ENCODE measurements at regions not wholly inside any gene's neighbourhood (a gene's known extent, or its start where the extent isn't known, plus 50 kb on each side); places are given as distances from the start of the nearest gene placed in this dataset.

DNA sequence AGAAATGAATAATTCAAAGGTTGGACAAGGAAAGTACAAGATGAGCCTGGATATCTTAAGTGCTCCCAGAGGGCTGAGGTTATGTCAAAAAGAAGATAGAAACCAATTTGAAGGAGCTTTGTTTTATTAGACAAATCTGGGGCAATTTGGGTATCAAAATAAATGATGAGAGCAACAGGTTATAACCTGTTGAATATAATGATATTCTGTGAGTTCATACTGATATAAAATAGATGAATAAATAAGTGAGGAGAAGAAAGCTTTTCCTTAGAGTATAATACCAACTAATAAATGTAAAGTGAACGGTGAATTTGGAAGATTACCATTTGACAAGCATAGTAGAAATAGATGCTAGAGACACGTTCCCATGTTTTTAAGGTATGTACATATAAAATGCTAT lies 544.2 kb upstream of the ANKRD30A start:
- H3K4me3 ChIP-seq = no peak overlapping the region
- no peaks in the 10 kb centered on the region for H3K36me3 ChIP-seq (ENCODE audit: low read depth, missing control alignments)
- H3K9me3 ChIP-seq = no peaks in the 10 kb centered on the region
- no peaks in the 10 kb centered on the region for H3K27me3 ChIP-seq
- intact Hi-C loops (cut with DNase I; ENCODE audit: low total_unique reads) = no loop called here
- H3K4me1 ChIP-seq = no peaks in the 10 kb centered on the region
- TF ChIP-seq POLR2A (IDR thresholded peaks at IDR 0.05) = no peak
- TF ChIP-seq, protein P1, sequence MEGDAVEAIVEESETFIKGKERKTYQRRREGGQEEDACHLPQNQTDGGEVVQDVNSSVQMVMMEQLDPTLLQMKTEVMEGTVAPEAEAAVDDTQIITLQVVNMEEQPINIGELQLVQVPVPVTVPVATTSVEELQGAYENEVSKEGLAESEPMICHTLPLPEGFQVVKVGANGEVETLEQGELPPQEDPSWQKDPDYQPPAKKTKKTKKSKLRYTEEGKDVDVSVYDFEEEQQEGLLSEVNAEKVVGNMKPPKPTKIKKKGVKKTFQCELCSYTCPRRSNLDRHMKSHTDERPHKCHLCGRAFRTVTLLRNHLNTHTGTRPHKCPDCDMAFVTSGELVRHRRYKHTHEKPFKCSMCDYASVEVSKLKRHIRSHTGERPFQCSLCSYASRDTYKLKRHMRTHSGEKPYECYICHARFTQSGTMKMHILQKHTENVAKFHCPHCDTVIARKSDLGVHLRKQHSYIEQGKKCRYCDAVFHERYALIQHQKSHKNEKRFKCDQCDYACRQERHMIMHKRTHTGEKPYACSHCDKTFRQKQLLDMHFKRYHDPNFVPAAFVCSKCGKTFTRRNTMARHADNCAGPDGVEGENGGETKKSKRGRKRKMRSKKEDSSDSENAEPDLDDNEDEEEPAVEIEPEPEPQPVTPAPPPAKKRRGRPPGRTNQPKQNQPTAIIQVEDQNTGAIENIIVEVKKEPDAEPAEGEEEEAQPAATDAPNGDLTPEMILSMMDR (IDR thresholded peaks at IDR 0.05) = no peak
- DNase-seq = no peak
- WGBS, 2 donors = 66 to 68% methylated on average over 2 of the region's 2 CpGs
- H3K27ac ChIP-seq = no peak overlapping the region

DNA sequence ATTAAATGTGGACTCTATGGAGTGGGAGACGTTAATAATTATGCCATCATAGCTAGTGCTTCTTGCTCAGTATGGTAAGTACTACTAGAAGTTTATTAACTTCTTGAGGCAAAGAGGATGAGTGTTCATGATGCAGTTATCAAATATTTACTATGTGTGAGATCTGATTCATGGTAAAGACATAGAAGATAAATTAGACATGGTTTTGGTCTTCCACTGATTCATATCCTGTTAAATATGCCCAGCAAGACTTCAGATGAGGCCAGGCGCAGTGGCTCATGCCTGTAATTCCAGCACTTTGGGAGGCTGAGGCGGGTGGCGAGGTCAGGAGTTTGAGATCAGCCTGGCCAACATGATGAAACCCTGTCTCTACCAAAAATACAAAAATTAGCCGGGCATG lies 547.1 kb upstream of the ANKRD30A start:
- no peaks in the 10 kb centered on the region for H3K9me3 ChIP-seq
- no peaks in the 10 kb centered on the region for H3K27me3 ChIP-seq
- no peaks in the 10 kb centered on the region for H3K36me3 ChIP-seq (ENCODE audit: low read depth, missing control alignments)
- intact Hi-C loops (cut with DNase I; ENCODE audit: low total_unique reads) = no loop called here
- H3K27ac ChIP-seq = no peak overlapping the region
- 88 to 94% methylated on average over 5 of the region's 5 CpGs for WGBS, 2 donors
- H3K4me1 ChIP-seq = no peaks in the 10 kb centered on the region
- no peak overlapping the region for H3K4me3 ChIP-seq
- DNase-seq = no peak
- TF ChIP-seq, protein P1 (IDR thresholded peaks at IDR 0.05) = no peak
- no peak for TF ChIP-seq POLR2A (IDR thresholded peaks at IDR 0.05)

DNA sequence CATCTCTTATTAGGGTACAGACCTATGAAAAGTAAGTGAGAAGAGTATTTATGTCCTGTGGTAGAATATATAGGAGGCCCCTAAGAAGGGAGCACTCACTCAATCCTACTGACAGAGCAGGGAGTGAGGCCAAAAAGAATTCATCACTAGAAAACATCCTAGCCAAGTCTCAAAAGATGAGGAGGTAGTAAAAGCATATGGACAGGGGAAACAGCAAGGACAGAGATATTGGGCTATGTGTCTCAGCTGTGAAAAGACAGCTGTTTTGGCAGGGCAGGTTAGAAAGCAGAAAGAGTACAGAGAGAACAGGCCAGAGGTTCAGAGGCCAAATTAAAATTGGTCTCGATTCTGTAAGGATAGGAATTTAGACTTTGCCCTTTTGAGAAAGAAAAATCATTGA lies 548.3 kb upstream of the ANKRD30A start:
- no peak for DNase-seq
- no peak overlapping the region for H3K27ac ChIP-seq
- no peaks in the 10 kb centered on the region for H3K9me3 ChIP-seq
- 47 to 72% methylated on average over 1 of the region's 1 CpG for WGBS, 2 donors
- no peaks in the 10 kb centered on the region for H3K27me3 ChIP-seq
- no peak overlapping the region for H3K4me3 ChIP-seq
- intact Hi-C loops (cut with DNase I; ENCODE audit: low total_unique reads) = no loop called here
- TF ChIP-seq, protein P1 (IDR thresholded peaks at IDR 0.05) = no peak
- no peak for TF ChIP-seq POLR2A (IDR thresholded peaks at IDR 0.05)
- H3K4me1 ChIP-seq = no peaks in the 10 kb centered on the region
- H3K36me3 ChIP-seq (ENCODE audit: low read depth, missing control alignments) = no peaks in the 10 kb centered on the region

DNA sequence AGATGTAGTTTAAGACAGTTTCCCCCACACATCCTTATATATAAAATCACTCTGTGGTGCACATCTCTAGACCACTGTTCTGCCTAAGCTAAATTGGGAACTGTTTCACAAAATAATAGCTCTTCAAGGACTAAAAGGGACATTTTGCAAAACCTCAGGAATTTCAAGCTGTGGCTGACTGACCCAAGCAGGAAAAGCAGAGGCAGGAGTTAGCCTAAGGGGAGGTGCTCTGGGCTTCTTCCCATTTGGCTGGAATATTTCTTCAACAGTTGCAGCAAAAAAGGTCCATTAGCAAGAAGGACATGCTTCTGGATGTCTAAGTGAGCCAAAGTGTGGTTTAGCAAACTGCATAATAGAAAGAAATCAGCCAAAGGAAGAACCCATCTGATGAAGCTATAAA lies 551.2 kb upstream of the ANKRD30A start:
- H3K4me3 ChIP-seq = no peak overlapping the region
- TF ChIP-seq POLR2A (IDR thresholded peaks at IDR 0.05) = no peak
- TF ChIP-seq, protein P1 (IDR thresholded peaks at IDR 0.05) = no peak
- no peak overlapping the region for H3K27ac ChIP-seq
- no peak for DNase-seq
- H3K36me3 ChIP-seq (ENCODE audit: low read depth, missing control alignments) = no peaks in the 10 kb centered on the region
- no peaks in the 10 kb centered on the region for H3K9me3 ChIP-seq
- no peaks in the 10 kb centered on the region for H3K27me3 ChIP-seq
- intact Hi-C loops (cut with DNase I; ENCODE audit: low total_unique reads) = no loop called here
- H3K4me1 ChIP-seq = no peaks in the 10 kb centered on the region

DNA sequence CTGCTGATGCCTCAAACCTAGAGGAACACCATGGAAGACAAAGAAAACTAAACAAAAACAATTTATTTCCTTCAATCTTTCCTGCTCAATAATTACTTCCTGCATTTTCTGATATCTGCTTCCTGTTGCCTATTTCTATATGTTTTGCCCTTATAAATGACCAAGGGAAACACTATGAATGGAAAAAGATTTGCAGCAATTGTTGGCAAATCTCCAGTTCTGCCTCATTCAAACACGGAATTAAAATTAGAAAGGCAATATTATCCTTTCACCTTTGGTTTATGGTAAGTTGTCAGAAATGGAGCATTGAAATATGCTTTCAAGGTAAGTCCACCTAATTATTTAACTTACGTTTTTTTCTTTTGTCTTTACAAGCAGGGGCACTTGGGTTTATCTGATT lies 552.2 kb upstream of the ANKRD30A start:
- Histone ChIP-seq H3K36me3 (ENCODE audit: low read depth, missing control alignments) (no peaks in the 10 kb centered on the region), H3K27me3 (no peaks in the 10 kb centered on the region), H3K4me3 (no peak overlapping the region), H3K27ac (no peak overlapping the region), H3K4me1 (no peaks in the 10 kb centered on the region), H3K9me3 (no peaks in the 10 kb centered on the region)
- TF ChIP-seq, protein P1 (IDR thresholded peaks at IDR 0.05) = no peak
- no peak for TF ChIP-seq POLR2A (IDR thresholded peaks at IDR 0.05)
- WGBS, 2 donors = 59 to 64% methylated on average over 2 of the region's 2 CpGs
- intact Hi-C loops (cut with DNase I; ENCODE audit: low total_unique reads) = no loop called here
- no peak for DNase-seq
